Esophagus squamous epithelium (tissue), 4 donors: ENCODE measurements at regions not wholly inside any gene's neighbourhood (a gene's known extent, or its start where the extent isn't known, plus 50 kb on each side); places are given as distances from the start of the nearest gene placed in this dataset.

Experiments
- CTCF ChIP-seq, 6 experiments: fragments of 450-650 bp in 4 of 6; fragments of 200-600 bp in 2 of 6; sonication (generic) in 2 of 6; IDR thresholded peaks; one replicate each; pipeline ENCODE4 v1.5.1; 2016 to 2019; ENCODE audit warnings: antibody characterized with exemption in 6 of 6, mild to moderate bottlenecking in 4 of 6, moderate library complexity in 4 of 6
- POLR2A ChIP-seq, 4 donors: fragments of 450-650 bp; IDR thresholded peaks; one replicate each; pipeline ENCODE4 v1.6.1; 2017; ENCODE audit warnings: antibody characterized with exemption in 4 of 4, mild to moderate bottlenecking in 4 of 4, moderate library complexity in 3 of 4

DNA sequence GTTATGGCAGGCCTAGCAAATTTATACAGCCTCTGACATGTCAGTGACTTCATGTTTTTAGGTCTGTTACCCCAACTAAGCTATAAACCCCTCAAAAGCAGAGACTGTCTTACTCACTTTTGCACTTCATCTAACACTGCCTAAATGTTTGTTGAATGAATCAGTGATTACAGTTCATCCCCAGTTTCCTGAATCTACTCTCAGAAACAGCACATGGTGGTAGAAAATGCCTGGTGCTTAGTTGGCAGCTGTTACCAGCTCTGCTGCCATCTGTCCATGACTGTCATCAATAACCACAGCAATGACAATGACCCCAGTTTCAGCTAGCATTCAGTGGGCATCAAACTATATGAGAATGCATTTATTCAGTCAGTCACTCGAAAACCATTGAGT, 110.5 kb upstream of the SERBP1 start:
- TF ChIP-seq CTCF (IDR thresholded peaks at IDR 0.05) (no peak), POLR2A (IDR thresholded peaks at IDR 0.05) (no peak)
